K562 (cell line): ENCODE measurements at regions not wholly inside any gene's neighbourhood (a gene's known extent, or its start where the extent isn't known, plus 50 kb on each side); places are given as distances from the start of the nearest gene placed in this dataset.

Experiments used
- ATAC-seq: fragments of 200-7000 bp; cut with Tn5 transposase; 3 replicates; pipeline ENCODE4 v1.9.1; 2020; ENCODE audit warnings: moderate library complexity
- BruUV-seq: library from RNA; stranded (reverse); fragments of 400-500 nt; replicated peaks from 2 replicates; lab custom pipeline; 2021; lab: Mats Ljungman, UMichigan
- CTCF ChIA-PET: fragments of 300-600 bp; formaldehyde crosslinking; extraction: SDS; loops from one replicate; lab custom pipeline; 2021; ENCODE audit warnings: low intra/inter-chr PET ratio; lab: Yijun Ruan, JAX
- POLR2A ChIA-PET: fragments of 300-600, 350-650 bp; sonication (Branson Sonifier 250); formaldehyde crosslinking; extraction: SDS; loops from one replicate; lab custom pipeline; 2021; ENCODE audit warnings: antibody characterized with exemption, inconsistent platforms; lab: Yijun Ruan, JAX
- DNase-seq, 4 experiments: peaks; one replicate each; pipeline versions ENCODE4 v3.0.0 to v3.0.0-alpha.2; 2011 to 2018; ENCODE audit warnings: low spot score in 3 of 4, mixed read lengths in 3 of 4; ENCODE audit errors: extremely low read depth in 1 of 4
- FAIRE-seq: peaks from 2 replicates; lab custom pipeline; 2011; peaks lifted over from hg19 to GRCh38; lab: Jason Lieb, UNC
- H2AFZ ChIP-seq: 2 replicates; pipeline ENCODE4 v1.6.0; 2011; ENCODE audit warnings: low read depth, low read length, control low read depth, inconsistent platforms
- H3K27ac ChIP-seq: fragments of 200-600 bp; 3 replicates; pipeline ENCODE4 v1.8.0; 2011; ENCODE audit warnings: low read depth, mild to moderate bottlenecking, control low read depth, inconsistent platforms, low read length, moderate library complexity, mixed read lengths; ENCODE audit errors: extremely low read depth
- H3K27me3 ChIP-seq, 2 experiments: fragments of 300-600 bp in 1 of 2; 2 replicates in 1 of 2; 3 replicates in 1 of 2; pipeline versions ENCODE4 v1.6.0 to v1.8.0; 2011; ENCODE audit warnings: inconsistent platforms in 2 of 2, low read length in 2 of 2, mild to moderate bottlenecking in 1 of 2, mixed read lengths in 1 of 2, moderate library complexity in 1 of 2; ENCODE audit not compliant: control insufficient read depth in 2 of 2, insufficient read depth in 2 of 2
- H3K36me3 ChIP-seq: fragments of 300-600 bp; 3 replicates; pipeline ENCODE4 v1.8.0; 2011; ENCODE audit warnings: mild to moderate bottlenecking, low read length, inconsistent platforms; ENCODE audit not compliant: control insufficient read depth, insufficient read depth
- H3K4me1 ChIP-seq, 2 experiments: fragments of 200-600 bp in 1 of 2; replicated peaks in 1 of 2; 2 replicates in 1 of 2; 3 replicates in 1 of 2; pipeline versions ENCODE4 v1.5.1 to v1.8.0; 2011; ENCODE audit warnings: inconsistent platforms in 2 of 2, low read length in 2 of 2, mild to moderate bottlenecking in 1 of 2, mixed read lengths in 1 of 2, moderate library complexity in 1 of 2; ENCODE audit not compliant: control insufficient read depth in 2 of 2, insufficient read depth in 2 of 2
- H3K4me2 ChIP-seq: 2 replicates; pipeline ENCODE4 v1.6.1; 2011; ENCODE audit warnings: low read length, control low read depth, inconsistent platforms, mixed read lengths; ENCODE audit not compliant: insufficient read depth
- H3K4me3 ChIP-seq: fragments of 200-600 bp; sonication (generic), shearing (Covaris generic); 2 replicates; pipeline ENCODE4 v1.5.1; 2016; ENCODE audit warnings: control low read depth, inconsistent platforms
- H3K79me2 ChIP-seq: fragments of 200-600 bp; 3 replicates; pipeline ENCODE4 v1.8.0; 2011; ENCODE audit warnings: low read length, inconsistent platforms; ENCODE audit not compliant: control insufficient read depth, insufficient read depth
- H3K9ac ChIP-seq, 2 experiments: 2 replicates each; pipeline versions ENCODE4 v1.6.0 to v1.6.1; 2011; ENCODE audit warnings: low read depth in 2 of 2, low read length in 2 of 2, control low read depth in 1 of 2, inconsistent platforms in 1 of 2, mild to moderate bottlenecking in 1 of 2, mixed read lengths in 1 of 2; ENCODE audit not compliant: insufficient read depth in 1 of 2
- H3K9me1 ChIP-seq: one replicate; pipeline ENCODE4 v1.6.0; 2011; ENCODE audit warnings: inconsistent platforms, mild to moderate bottlenecking, low read length, moderate library complexity; ENCODE audit not compliant: control insufficient read depth, insufficient read depth
- H3K9me3 ChIP-seq: replicated peaks from 2 replicates; pipeline ENCODE4 v1.5.1; 2011; ENCODE audit warnings: low read depth, low read length, inconsistent platforms; ENCODE audit not compliant: control insufficient read depth, insufficient read depth
- H4K20me1 ChIP-seq: replicated peaks from 2 replicates; pipeline ENCODE4 v1.6.1; 2011; ENCODE audit warnings: low read length, inconsistent platforms, mixed read lengths; ENCODE audit not compliant: control insufficient read depth, insufficient read depth
- CCAR2 ChIP-seq: fragments of 200-400 bp; formaldehyde crosslinking; IDR thresholded peaks from 2 replicates; pipeline ENCODE4 v1.6.1; 2017; ENCODE audit warnings: mild to moderate bottlenecking, low read depth, low read length
- ELF2 ChIP-seq: fragments of 250-450 bp; sonication (Bioruptor Pico); IDR thresholded peaks from 2 replicates; pipeline ENCODE4 v1.5.0; 2021; ENCODE audit warnings: mild to moderate bottlenecking
- FIP1L1 ChIP-seq: fragments of 200-400 bp; formaldehyde crosslinking; IDR thresholded peaks from 2 replicates; pipeline ENCODE4 v1.6.1; 2018; ENCODE audit warnings: mild to moderate bottlenecking, low read depth, low read length; ENCODE audit not compliant: poor library complexity, severe bottlenecking
- POLR2H ChIP-seq: IDR thresholded peaks from 2 replicates; pipeline ENCODE4 v1.6.1; 2016; ENCODE audit warnings: missing genetic modification characterization, low read depth, mild to moderate bottlenecking, control low read depth, missing compliant biosample characterization, moderate library complexity
- SIN3A ChIP-seq, 2 experiments: fragments of 150-350 bp in 1 of 2; IDR thresholded peaks; 2 replicates each; pipeline ENCODE4 v1.6.1; 2011 to 2016; ENCODE audit warnings: borderline replicate concordance in 2 of 2, low read depth in 2 of 2, low read length in 2 of 2, mild to moderate bottlenecking in 2 of 2, moderate library complexity in 2 of 2; ENCODE audit not compliant: control insufficient read depth in 1 of 2
- SRF ChIP-seq, 2 experiments: fragments of 250-450, 450-650 bp in 1 of 2; sonication (Bioruptor Pico) in 1 of 2; sonication (generic) in 1 of 2; formaldehyde crosslinking; IDR thresholded peaks; 2 replicates each; pipeline versions ENCODE4 v1.5.0 to v1.5.1; 2020 to 2022; ENCODE audit warnings: mild to moderate bottlenecking in 1 of 2, missing genetic modification reagents in 1 of 2
- ZFP30 ChIP-seq: fragments of 250-450 bp; sonication (Bioruptor Pico); IDR thresholded peaks from 2 replicates; pipeline ENCODE4 v1.8.0; 2022; ENCODE audit warnings: moderate library complexity, mild to moderate bottlenecking, inconsistent platforms, borderline replicate concordance
- ZNF212 ChIP-seq: fragments of 450-650 bp; formaldehyde crosslinking; IDR thresholded peaks from 2 replicates; pipeline ENCODE4 v1.4.0; 2020; ENCODE audit warnings: mild to moderate bottlenecking
- WGBS: fragments of 100-300 bp; shearing (Covaris generic); methylation state at CpG from one replicate; pipeline ENCODE4 v1.1.6; 2016; ENCODE audit warnings: low coverage, mixed read lengths; ENCODE audit not compliant: insufficient coverage; ENCODE audit errors: missing lambda C conversion rate; 5-methylcytosine and 5-hydroxymethylcytosine counted together
- in situ Hi-C: fragments of 300-500 bp; cut with MboI; formaldehyde crosslinking; loops from 4 replicates; pipeline ENCODE4 v1.15.0; 2018; ENCODE audit warnings: inconsistent platforms, mixed read lengths
- intact Hi-C: fragments of 100-400 bp; cut with micrococcal nuclease; formaldehyde crosslinking; loops from 2 replicates; pipeline ENCODE4 v1.14.2; 2022
- TF ChIP-seq, protein P1 (sequence below): fragments of 250-450 bp; sonication (Bioruptor Pico); IDR thresholded peaks from 2 replicates; pipeline ENCODE4 v1.6.1; 2021; ENCODE audit warnings: mild to moderate bottlenecking
- TF ChIP-seq, protein P2 (sequence below): fragments of 450-650 bp; IDR thresholded peaks from 2 replicates; pipeline ENCODE4 v1.6.1; 2018; ENCODE audit not compliant: partially characterized antibody
- TF ChIP-seq, protein P3 (sequence below): fragments of 450-650 bp; IDR thresholded peaks from 2 replicates; pipeline ENCODE4 v1.6.1; 2016
- TF ChIP-seq, protein P4 (sequence below): fragments of 200-800 bp; sonication (Bioruptor generic); IDR thresholded peaks from 2 replicates; pipeline ENCODE4 v1.6.1; 2017; ENCODE audit warnings: missing genetic modification characterization, missing compliant biosample characterization

DNA sequence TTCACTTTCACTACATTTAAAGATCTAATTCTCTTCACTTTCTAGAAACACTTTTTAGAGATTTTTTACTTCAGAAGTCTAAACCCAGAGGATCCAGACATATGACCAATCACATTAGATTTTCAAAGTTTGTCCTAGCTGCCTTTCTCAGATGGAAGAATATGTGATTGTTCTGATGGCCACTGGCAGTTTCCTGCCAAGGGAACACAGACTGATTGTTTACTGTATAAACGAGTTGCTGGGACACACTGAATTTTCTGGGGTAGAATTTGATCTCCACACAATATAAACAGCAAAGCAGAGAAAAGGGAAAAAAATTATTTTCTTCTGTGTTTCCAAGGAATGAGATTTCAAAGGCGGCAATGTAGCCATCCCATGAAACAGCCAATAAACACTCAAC lies 480.0 kb downstream of the TOX3 start:
- no peaks in the 10 kb centered on the region for H3K9me1 ChIP-seq
- POLR2A ChIA-PET, result no interaction called here
- no peak for DNase-seq
- no peak for FAIRE-seq
- no TSS peak for BruUV-seq
- no peak overlapping the region for H3K4me2 ChIP-seq
- no peaks in the 10 kb centered on the region for H3K9me3 ChIP-seq
- H2AFZ ChIP-seq, result no peak overlapping the region
- H3K27me3 ChIP-seq, result no peaks in the 10 kb centered on the region
- no peak overlapping the region for H3K27ac ChIP-seq
- H3K9ac ChIP-seq, result no peak overlapping the region
- in situ Hi-C loops (no loop called here), intact Hi-C loops (no loop called here)
- 0% methylated on average over 2 of the region's 2 CpGs for WGBS
- H4K20me1 ChIP-seq, result no peaks in the 10 kb centered on the region
- CTCF ChIA-PET, result no interaction called here
- H3K4me1 ChIP-seq, result no peaks in the 10 kb centered on the region
- no peaks in the 10 kb centered on the region for H3K36me3 ChIP-seq
- H3K4me3 ChIP-seq, result no peak overlapping the region
- no peak for ATAC-seq
- no peaks in the 10 kb centered on the region for H3K79me2 ChIP-seq
- TF ChIP-seq CCAR2, result no peak
- TF ChIP-seq POLR2H (tag), result no peak
- TF ChIP-seq, protein P1, sequence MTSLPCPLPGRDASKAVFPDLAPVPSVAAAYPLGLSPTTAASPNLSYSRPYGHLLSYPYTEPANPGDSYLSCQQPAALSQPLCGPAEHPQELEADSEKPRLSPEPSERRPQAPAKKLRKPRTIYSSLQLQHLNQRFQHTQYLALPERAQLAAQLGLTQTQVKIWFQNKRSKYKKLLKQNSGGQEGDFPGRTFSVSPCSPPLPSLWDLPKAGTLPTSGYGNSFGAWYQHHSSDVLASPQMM (CRISPR knock-in tag), result no peak
- TF ChIP-seq ZNF212 (CRISPR knock-in tag), result no peak
- TF ChIP-seq, protein P2, sequence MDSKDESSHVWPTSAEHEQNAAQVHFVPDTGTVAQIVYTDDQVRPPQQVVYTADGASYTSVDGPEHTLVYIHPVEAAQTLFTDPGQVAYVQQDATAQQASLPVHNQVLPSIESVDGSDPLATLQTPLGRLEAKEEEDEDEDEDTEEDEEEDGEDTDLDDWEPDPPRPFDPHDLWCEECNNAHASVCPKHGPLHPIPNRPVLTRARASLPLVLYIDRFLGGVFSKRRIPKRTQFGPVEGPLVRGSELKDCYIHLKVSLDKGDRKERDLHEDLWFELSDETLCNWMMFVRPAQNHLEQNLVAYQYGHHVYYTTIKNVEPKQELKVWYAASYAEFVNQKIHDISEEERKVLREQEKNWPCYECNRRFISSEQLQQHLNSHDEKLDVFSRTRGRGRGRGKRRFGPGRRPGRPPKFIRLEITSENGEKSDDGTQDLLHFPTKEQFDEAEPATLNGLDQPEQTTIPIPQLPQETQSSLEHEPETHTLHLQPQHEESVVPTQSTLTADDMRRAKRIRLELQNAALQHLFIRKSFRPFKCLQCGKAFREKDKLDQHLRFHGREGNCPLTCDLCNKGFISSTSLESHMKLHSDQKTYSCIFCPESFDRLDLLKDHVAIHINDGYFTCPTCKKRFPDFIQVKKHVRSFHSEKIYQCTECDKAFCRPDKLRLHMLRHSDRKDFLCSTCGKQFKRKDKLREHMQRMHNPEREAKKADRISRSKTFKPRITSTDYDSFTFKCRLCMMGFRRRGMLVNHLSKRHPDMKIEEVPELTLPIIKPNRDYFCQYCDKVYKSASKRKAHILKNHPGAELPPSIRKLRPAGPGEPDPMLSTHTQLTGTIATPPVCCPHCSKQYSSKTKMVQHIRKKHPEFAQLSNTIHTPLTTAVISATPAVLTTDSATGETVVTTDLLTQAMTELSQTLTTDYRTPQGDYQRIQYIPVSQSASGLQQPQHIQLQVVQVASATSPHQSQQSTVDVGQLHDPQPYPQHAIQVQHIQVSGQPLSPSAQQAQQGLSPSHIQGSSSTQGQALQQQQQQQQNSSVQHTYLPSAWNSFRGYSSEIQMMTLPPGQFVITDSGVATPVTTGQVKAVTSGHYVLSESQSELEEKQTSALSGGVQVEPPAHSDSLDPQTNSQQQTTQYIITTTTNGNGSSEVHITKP, result no peak
- TF ChIP-seq, protein P3, sequence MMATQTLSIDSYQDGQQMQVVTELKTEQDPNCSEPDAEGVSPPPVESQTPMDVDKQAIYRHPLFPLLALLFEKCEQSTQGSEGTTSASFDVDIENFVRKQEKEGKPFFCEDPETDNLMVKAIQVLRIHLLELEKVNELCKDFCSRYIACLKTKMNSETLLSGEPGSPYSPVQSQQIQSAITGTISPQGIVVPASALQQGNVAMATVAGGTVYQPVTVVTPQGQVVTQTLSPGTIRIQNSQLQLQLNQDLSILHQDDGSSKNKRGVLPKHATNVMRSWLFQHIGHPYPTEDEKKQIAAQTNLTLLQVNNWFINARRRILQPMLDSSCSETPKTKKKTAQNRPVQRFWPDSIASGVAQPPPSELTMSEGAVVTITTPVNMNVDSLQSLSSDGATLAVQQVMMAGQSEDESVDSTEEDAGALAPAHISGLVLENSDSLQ, result no peak
- TF ChIP-seq SIN3A (IDR thresholded peaks at IDR 0.05; ENCODE audit: borderline replicate concordance in 2 of 2, control insufficient read depth in 1 of 2, low read depth in 2 of 2, low read length in 2 of 2), result no peak
- no peak for TF ChIP-seq FIP1L1
- TF ChIP-seq ELF2 (CRISPR knock-in tag), result no peak
- no peak for TF ChIP-seq SRF (CRISPR knock-in tag; IDR thresholded peaks at IDR 0.05)
- TF ChIP-seq, protein P4, sequence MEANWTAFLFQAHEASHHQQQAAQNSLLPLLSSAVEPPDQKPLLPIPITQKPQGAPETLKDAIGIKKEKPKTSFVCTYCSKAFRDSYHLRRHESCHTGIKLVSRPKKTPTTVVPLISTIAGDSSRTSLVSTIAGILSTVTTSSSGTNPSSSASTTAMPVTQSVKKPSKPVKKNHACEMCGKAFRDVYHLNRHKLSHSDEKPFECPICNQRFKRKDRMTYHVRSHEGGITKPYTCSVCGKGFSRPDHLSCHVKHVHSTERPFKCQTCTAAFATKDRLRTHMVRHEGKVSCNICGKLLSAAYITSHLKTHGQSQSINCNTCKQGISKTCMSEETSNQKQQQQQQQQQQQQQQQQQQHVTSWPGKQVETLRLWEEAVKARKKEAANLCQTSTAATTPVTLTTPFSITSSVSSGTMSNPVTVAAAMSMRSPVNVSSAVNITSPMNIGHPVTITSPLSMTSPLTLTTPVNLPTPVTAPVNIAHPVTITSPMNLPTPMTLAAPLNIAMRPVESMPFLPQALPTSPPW (CRISPR knock-in tag), result no peak
- no peak for TF ChIP-seq ZFP30 (CRISPR knock-in tag)
